GM12865 (cell line): ENCODE measurements at regions not wholly inside any gene's neighbourhood (a gene's known extent, or its start where the extent isn't known, plus 50 kb on each side); places are given as distances from the start of the nearest gene placed in this dataset.

Experiments
- DNase-seq: peaks from one replicate; pipeline ENCODE4 v3.0.0; 2010; ENCODE audit warnings: low read depth
- H3K4me3 ChIP-seq: 2 replicates; pipeline ENCODE4 v1.5.1; 2011; ENCODE audit warnings: mild to moderate bottlenecking, low read depth, low read length, control low read depth
- TF ChIP-seq, protein P1 (sequence below): IDR thresholded peaks from 2 replicates; pipeline ENCODE4 v1.5.1; 2011; ENCODE audit warnings: low read length, control low read depth, low read depth, inconsistent platforms; ENCODE audit not compliant: insufficient read depth; ENCODE audit errors: missing control alignments

DNA sequence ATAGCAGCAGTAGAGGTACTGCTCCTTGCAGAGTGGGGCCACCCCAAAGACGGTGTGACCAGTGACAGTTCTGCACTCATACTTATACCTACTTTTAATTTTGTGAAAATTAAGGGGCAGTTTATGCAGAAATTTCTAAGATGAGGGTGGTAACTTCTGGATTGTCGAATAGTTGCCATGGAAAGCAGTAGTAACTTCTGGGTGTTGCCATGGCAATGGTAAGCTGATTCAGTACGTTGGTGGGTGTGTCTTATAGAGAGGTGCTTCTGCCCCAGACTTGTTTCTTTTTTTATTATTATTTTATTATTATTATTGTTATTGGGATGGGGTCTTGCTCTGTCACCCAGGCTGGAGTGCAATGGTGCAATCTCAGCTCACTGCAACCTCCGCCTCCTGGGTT, 82.8 kb upstream of the L3MBTL4 start:
- H3K4me3 ChIP-seq, result no peak overlapping the region
- TF ChIP-seq, protein P1, sequence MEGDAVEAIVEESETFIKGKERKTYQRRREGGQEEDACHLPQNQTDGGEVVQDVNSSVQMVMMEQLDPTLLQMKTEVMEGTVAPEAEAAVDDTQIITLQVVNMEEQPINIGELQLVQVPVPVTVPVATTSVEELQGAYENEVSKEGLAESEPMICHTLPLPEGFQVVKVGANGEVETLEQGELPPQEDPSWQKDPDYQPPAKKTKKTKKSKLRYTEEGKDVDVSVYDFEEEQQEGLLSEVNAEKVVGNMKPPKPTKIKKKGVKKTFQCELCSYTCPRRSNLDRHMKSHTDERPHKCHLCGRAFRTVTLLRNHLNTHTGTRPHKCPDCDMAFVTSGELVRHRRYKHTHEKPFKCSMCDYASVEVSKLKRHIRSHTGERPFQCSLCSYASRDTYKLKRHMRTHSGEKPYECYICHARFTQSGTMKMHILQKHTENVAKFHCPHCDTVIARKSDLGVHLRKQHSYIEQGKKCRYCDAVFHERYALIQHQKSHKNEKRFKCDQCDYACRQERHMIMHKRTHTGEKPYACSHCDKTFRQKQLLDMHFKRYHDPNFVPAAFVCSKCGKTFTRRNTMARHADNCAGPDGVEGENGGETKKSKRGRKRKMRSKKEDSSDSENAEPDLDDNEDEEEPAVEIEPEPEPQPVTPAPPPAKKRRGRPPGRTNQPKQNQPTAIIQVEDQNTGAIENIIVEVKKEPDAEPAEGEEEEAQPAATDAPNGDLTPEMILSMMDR, result no peak
- DNase-seq, result no peak

DNA sequence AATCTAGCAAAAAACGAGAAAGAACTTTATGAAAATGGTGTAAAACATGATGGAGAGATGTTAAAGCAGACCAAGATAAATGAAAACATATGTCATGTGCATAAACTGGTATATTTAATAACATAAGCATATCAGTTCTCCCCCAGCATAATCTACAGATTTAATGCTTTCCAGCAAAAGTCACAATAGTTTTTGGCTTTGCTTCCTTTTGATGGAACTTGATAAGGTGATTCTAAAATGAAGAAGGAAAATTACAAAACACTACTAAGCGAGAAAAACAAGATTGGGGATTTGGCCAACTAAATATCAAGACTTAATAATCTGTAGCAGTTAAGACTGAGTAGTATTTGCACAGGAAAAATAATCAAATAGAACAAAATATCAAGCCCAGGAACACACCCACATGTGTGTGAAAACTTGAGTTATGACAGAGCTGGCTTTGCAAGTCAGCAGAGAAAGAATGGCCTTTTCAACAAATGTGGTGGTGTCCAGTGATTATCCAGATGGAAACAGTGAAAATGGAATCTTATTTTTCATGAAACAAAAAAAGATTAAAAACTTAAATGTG, 83.7 kb upstream of the L3MBTL4 start:
- TF ChIP-seq, protein P1, result no peak
- H3K4me3 ChIP-seq, result no peak overlapping the region

DNA sequence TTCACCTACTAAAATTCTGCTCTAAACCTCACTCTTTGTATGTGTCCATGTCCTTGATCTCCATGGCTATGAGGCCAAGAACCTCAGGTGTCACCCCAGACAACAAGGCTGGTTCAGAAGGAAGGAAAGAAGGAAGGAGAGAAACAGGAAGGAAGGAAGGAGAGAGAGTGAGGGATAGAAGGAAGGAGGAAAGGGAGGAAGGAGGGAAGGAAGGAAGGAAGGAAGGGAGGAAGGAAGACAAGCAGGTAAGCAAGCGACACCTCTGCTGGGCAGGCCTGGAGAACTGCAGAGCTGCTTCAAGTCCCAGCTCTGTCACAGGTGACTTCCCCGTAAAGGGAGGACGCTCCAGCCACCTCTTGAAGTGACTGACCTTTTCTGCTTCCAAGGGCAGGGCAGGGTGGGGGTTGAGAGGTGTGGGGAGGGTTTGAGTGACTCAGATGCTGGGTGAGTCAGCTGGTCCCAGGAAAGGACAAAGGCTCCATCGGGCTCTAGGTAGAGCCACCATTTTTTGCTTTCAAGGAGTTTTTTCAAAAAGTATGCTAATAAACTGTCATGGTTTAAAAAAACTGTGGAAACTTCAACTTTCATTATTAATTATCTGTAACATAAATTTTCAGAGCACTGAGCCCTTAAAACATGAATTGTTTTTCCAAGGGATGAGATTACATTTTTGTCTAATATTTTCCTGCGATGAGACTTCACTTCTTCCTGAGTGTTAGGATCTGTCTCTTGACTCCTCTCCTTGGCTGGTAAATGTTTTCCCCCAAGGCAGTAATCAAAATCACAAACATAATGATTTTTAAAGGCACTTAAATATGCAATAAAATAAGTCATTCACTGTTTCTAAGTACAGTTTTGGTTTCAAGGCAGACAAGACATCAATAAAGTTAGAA, 90.1 kb upstream of the L3MBTL4 start:
- H3K4me3 ChIP-seq, result no peak overlapping the region
- TF ChIP-seq, protein P1, result no peak
- DNase-seq, result no peak

More for the DNA sequence above, 83.7 kb upstream of the L3MBTL4 start:
- no peak for DNase-seq

DNA sequence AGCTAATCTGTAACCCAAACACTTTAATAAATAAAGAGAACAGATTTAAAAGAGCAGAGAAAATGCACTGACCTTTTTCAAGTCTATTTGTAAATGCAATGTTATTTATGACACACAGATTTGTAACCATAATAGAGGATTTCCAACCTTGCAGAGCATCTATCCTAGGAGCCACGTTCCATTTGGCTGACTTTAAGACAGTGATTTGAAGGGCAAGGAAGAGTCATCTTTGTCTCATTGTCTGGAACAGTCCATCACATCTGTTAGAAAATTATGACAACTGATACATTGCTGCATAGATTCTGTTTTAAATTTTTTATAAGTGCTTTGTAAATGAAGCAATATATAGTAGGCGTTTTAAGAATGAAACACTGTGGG, 90.8 kb upstream of the L3MBTL4 start:
- DNase-seq, result no peak
- TF ChIP-seq, protein P1, result no peak
- no peak overlapping the region for H3K4me3 ChIP-seq

DNA sequence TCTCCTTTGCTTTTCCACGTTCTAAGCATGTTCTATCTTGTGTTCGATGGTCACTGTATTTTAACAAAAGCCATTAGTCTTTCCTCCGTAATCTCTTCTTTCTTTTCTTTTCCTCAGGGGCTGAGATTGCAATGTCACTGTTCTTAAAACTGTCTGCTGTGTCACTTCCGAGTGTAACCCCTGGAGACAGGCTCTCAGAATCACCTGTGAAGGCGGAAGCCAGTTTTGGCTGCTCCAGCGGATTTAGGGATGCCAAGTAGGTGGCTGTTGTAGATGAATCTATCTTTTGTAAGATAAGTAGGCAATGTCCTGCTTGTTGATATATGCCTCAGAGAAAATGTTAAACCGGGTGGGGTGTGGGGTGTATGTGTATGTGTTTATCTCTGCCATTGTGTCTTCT, 94.7 kb upstream of the L3MBTL4 start:
- no peak for DNase-seq

DNA sequence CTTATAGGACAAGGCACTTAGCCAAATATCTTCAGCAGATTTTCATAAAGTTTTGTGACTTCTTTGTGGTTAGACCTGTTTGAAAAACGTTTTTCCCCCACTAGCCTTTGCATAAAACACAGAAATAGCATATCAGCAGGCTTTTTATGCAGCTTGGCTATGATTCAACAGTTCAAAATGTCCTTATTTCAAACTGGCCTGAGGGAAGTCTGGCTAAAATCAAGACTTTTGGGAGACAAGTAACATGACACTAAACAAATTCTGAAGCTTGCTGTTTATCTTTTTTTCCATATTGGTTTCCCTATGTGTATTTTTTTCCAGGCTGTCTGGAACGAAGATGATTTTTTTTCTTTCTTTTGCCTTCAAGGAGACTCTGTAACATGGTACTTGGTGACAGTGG, 95.1 kb upstream of the L3MBTL4 start:
- H3K4me3 ChIP-seq, result no peak overlapping the region
- TF ChIP-seq, protein P1, result no peak
- DNase-seq, result peak; percentile 5

More for the DNA sequence above, 94.7 kb upstream of the L3MBTL4 start:
- TF ChIP-seq, protein P1, result no peak
- H3K4me3 ChIP-seq, result no peak overlapping the region
